Psoas muscle (tissue), 7 donors: ENCODE measurements at regions not wholly inside any gene's neighbourhood (a gene's known extent, or its start where the extent isn't known, plus 50 kb on each side); places are given as distances from the start of the nearest gene placed in this dataset.

ENCODE experiments used
- ATAC-seq, 4 donors: fragments of 200-7000 bp; cut with Tn5 transposase; one replicate each; pipeline ENCODE4 v1.9.1; 2020; ENCODE audit warnings: moderate library complexity in 3 of 4, mild to moderate bottlenecking in 2 of 4
- DNase-seq, 2 donors: peaks; one replicate each; pipeline ENCODE4 v3.0.0-alpha.2; 2020
- H3K27ac ChIP-seq: fragments of 200-600 bp; one replicate; pipeline ENCODE4 v1.8.0; 2022
- H3K27me3 ChIP-seq, 3 donors: fragments of 200-600 bp in 1 of 3; one replicate each; pipeline versions ENCODE4 v1.6.1 to v1.8.0; 2013 to 2022; ENCODE audit warnings: low read length in 2 of 3, mild to moderate bottlenecking in 2 of 3, moderate library complexity in 1 of 3; ENCODE audit not compliant: insufficient read depth in 3 of 3
- H3K36me3 ChIP-seq, 2 donors: fragments of 200-600 bp in 1 of 2; one replicate each; pipeline versions ENCODE4 v1.6.1 to v1.8.0; 2013 to 2022; ENCODE audit warnings: low read depth in 1 of 2, mild to moderate bottlenecking in 1 of 2, moderate library complexity in 1 of 2; ENCODE audit not compliant: insufficient read depth in 1 of 2
- H3K4me1 ChIP-seq: fragments of 200-600 bp; one replicate; pipeline ENCODE4 v1.8.0; 2022
- H3K4me3 ChIP-seq: fragments of 200-600 bp; one replicate; pipeline ENCODE4 v1.8.0; 2022; ENCODE audit warnings: mild to moderate bottlenecking
- H3K9me3 ChIP-seq: fragments of 200-600 bp; one replicate; pipeline ENCODE4 v1.8.0; 2022
- CTCF ChIP-seq: fragments of 200-600 bp; IDR thresholded peaks from one replicate; pipeline ENCODE4 v1.8.0; 2022; ENCODE audit warnings: antibody characterized with exemption
- WGBS, 3 donors: extraction: QIAGEN DNeasy Blood & Tissue Kit; methylation state at CpG; one replicate each; pipeline versions ENCODE4 v1.1.6 to v1.1.7; 2013; 5-methylcytosine and 5-hydroxymethylcytosine counted together
- intact Hi-C, 2 donors: fragments of 100-400 bp; cut with DNase I; formaldehyde crosslinking; loops; one replicate each; pipeline versions ENCODE4 v1.11.0 to v1.14.2; 2022
- donor health status: healthy with polysubstance abuse.
- donor health status: DM: no; HTN: no; CAD: no; lungs with moderate emphysema.
- donor health status: Bipolar disorder and iron deficiency.
- donor health status: healthy.
- donor health status: DM: yes; HTN: yes; CAD: no.
- donor health status: DM: no; HTN: no; CAD: no.
- donor health status: DM: yes; HTN: yes; CAD: no.

GRCh38 chr2:82124629-82125028, 1820.1 kb upstream of the LRRTM1 start:
- no peak for DNase-seq
- TF ChIP-seq CTCF, result no peak
- intact Hi-C loops, result no loop called here
- Histone ChIP-seq H3K27ac (no peak overlapping the region), H3K4me3 (no peak overlapping the region), H3K36me3 (no peaks in the 10 kb centered on the region), H3K27me3 (no peaks in the 10 kb centered on the region), H3K9me3 (no peaks in the 10 kb centered on the region), H3K4me1 (no peaks in the 10 kb centered on the region)
- 20 to 42% (median 32%) methylated on average over 3 of the region's 3 CpGs for WGBS, 3 donors
- ATAC-seq, result no peak

- no peak for ATAC-seq
- no peak overlapping the region for H3K27ac ChIP-seq
- H3K27me3 ChIP-seq, result no peaks in the 10 kb centered on the region
- no peaks in the 10 kb centered on the region for H3K9me3 ChIP-seq
- no peaks in the 10 kb centered on the region for H3K36me3 ChIP-seq
- intact Hi-C loops, result no loop called here
- no peak for TF ChIP-seq CTCF
- no peak for DNase-seq
- 87 to 92% (median 88%) methylated on average over 5 of the region's 5 CpGs for WGBS, 3 donors
- no peak overlapping the region for H3K4me3 ChIP-seq
- H3K4me1 ChIP-seq, result no peaks in the 10 kb centered on the region
These were observed 1816.1 kb upstream of the LRRTM1 start for GRCh38 chr2:82120654-82121053.

- no peak for TF ChIP-seq CTCF
- Histone ChIP-seq H3K27ac (no peak overlapping the region), H3K36me3 (no peaks in the 10 kb centered on the region), H3K4me1 (no peaks in the 10 kb centered on the region), H3K27me3 (no peaks in the 10 kb centered on the region), H3K9me3 (no peaks in the 10 kb centered on the region), H3K4me3 (no peak overlapping the region)
- 67 to 74% (median 69%) methylated on average over 2 of the region's 2 CpGs for WGBS, 3 donors
- ATAC-seq, result no peak
- DNase-seq, result no peak
- intact Hi-C loops, result no loop called here
These were observed 1815.6 kb upstream of the LRRTM1 start for GRCh38 chr2:82120115-82120514.

GRCh38 chr2:82109418-82109817, 1804.9 kb upstream of the LRRTM1 start:
- WGBS, 3 donors, result 86 to 94% (median 89%) methylated on average over 3 of the region's 3 CpGs
- no peak for DNase-seq
- no peak for ATAC-seq
- H3K27ac ChIP-seq, result no peak overlapping the region
- no peak for TF ChIP-seq CTCF
- H3K36me3 ChIP-seq, result no peaks in the 10 kb centered on the region
- H3K27me3 ChIP-seq, result no peaks in the 10 kb centered on the region
- H3K4me3 ChIP-seq, result no peak overlapping the region
- no peaks in the 10 kb centered on the region for H3K9me3 ChIP-seq
- intact Hi-C loops, result no loop called here
- H3K4me1 ChIP-seq, result no peaks in the 10 kb centered on the region

- intact Hi-C loops, result no loop called here
- ATAC-seq, result no peak
- Histone ChIP-seq H3K4me3 (no peak overlapping the region), H3K27me3 (no peaks in the 10 kb centered on the region), H3K4me1 (no peaks in the 10 kb centered on the region), H3K36me3 (no peaks in the 10 kb centered on the region), H3K9me3 (no peaks in the 10 kb centered on the region), H3K27ac (no peak overlapping the region)
- WGBS, 3 donors, result 50 to 91% (median 73%) methylated on average over 1 of the region's 1 CpG
- no peak for TF ChIP-seq CTCF
- DNase-seq, result no peak
These were observed 1794.1 kb upstream of the LRRTM1 start for GRCh38 chr2:82098617-82099016.
